GM10266 (cell line): ENCODE measurements at regions not wholly inside any gene's neighbourhood (a gene's known extent, or its start where the extent isn't known, plus 50 kb on each side); places are given as distances from the start of the nearest gene placed in this dataset.

ENCODE experiments used
- DNase-seq: peaks from one replicate; pipeline ENCODE4 v3.0.0; 2012; ENCODE audit errors: extremely low spot score
- TF ChIP-seq, protein P1 (sequence below): IDR thresholded peaks from 2 replicates; pipeline ENCODE4 v1.5.1; 2012; ENCODE audit warnings: mild to moderate bottlenecking, low read depth; ENCODE audit not compliant: control insufficient read depth, insufficient read depth; ENCODE audit errors: missing control alignments

DNA sequence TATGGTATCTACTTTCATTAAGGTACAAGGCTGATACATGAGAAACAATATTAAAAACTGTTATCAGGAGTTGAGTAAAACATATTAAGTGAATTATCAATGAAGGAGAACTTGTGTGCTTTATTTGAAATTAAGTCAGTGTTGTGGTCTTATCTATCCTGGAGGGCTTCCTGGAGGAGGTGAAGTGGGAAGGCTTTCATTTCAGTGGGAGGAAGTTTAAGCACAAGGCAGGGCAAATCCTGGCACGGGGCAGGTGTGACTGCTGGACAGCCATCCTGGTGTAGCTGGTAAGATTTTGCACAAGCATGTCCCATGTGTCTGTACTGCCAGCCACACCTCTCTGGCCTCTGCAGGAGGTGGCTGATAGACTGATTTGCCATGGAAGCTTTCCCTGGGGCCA lies 159.7 kb upstream of the SKOR2 start:
- TF ChIP-seq, protein P1, sequence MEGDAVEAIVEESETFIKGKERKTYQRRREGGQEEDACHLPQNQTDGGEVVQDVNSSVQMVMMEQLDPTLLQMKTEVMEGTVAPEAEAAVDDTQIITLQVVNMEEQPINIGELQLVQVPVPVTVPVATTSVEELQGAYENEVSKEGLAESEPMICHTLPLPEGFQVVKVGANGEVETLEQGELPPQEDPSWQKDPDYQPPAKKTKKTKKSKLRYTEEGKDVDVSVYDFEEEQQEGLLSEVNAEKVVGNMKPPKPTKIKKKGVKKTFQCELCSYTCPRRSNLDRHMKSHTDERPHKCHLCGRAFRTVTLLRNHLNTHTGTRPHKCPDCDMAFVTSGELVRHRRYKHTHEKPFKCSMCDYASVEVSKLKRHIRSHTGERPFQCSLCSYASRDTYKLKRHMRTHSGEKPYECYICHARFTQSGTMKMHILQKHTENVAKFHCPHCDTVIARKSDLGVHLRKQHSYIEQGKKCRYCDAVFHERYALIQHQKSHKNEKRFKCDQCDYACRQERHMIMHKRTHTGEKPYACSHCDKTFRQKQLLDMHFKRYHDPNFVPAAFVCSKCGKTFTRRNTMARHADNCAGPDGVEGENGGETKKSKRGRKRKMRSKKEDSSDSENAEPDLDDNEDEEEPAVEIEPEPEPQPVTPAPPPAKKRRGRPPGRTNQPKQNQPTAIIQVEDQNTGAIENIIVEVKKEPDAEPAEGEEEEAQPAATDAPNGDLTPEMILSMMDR, result no peak
- no peak for DNase-seq

- TF ChIP-seq, protein P1, result no peak
- DNase-seq, result no peak
Measured at GRCh38 chr18:47410139-47410538, 158.7 kb upstream of the SKOR2 start.

DNA sequence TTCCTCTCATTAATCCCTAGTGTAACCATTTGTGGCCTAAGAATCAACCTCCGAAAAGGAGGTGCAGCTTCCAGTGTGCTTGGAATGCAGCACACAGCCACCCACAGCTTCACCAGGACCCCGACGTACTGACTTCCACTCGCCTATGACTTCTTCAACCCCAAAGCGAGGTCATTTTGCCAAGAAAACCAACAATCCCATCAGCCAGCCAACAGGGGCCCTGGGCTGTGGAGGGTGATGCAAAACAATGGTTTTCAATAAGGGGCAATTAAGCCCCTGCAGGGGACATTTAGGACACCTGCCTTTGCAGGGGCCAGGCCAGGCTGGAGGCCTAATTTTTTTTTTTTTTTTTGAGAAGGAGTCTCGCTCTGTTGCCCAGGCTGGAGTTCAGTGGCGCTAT lies 158.1 kb upstream of the SKOR2 start:
- no peak for DNase-seq
- TF ChIP-seq, protein P1, result no peak

DNA sequence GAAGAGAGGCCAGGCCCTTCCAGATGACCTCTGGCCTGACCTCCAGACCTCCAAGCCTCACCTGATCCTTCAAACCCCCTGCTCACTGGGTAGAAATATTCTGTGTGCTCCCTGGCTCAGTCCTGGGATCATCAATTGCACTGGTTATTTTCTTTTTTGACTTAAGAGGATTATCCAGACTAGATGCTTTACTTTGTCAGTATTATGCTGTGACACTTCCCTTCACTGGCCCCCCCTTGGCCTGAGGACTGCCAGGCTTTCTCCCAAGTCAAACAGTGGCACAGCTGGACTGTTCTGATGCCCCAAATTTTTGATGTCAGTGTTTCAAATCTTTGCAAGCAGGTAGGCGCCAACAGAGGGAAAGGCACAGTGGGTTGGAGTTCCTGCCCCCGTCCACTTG lies 156.3 kb upstream of the SKOR2 start:
- TF ChIP-seq, protein P1, result no peak
- no peak for DNase-seq

- DNase-seq, result no peak
- TF ChIP-seq, protein P1, result no peak
Measured at GRCh38 chr18:47404845-47405244, 153.4 kb upstream of the SKOR2 start.

DNA sequence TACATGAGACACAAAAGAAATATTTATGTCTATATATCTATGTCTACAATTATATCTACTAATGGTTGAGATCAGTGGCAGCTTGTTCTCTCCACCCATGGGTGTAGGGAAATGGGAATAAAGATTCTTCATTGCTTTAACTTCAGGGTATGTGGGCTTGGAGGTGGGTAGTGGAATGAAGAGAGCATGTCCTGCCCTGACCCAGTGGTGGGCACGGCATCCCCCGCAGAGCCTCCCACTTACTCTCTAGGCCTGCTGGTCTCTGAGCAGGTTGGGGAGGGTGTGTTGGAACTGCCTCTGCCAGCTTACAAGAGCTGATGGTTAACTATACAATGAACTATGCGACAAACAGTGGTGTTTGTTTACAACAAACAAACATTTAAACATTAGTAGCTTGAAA lies 152.5 kb upstream of the SKOR2 start:
- no peak for DNase-seq
- TF ChIP-seq, protein P1, result no peak

DNA sequence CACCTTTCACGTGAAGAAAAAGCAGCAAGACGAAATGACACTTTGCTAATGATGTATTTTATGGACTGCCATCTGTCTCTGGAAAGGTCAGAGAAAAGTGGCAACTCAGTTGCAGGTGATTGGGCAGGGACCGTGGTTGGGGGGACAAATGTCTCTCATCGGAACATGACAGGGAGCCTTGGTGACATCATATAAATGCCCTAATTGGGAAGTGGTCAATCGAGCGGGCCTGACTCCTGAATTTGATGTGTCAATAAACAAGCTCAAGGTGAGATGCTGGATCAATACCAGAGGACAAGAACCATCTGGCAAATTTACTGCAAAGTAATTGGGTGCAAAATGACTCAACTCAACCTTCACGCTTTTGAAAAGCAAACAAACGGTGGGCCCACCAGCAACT lies 151.9 kb upstream of the SKOR2 start:
- no peak for DNase-seq
- TF ChIP-seq, protein P1, result no peak
